BLaER1 (cell line): ENCODE measurements at regions not wholly inside any gene's neighbourhood (a gene's known extent, or its start where the extent isn't known, plus 50 kb on each side); places are given as distances from the start of the nearest gene placed in this dataset.
A peak's percentile ranks its signal among the peaks of the same experiment; 100 is the strongest.
"Not testable (repeated sequence)": the region's sequence is repeated elsewhere in the genome, so short reads cannot be mapped to it uniquely, and the experiment has no call there.

Source experiments
- H3K27ac ChIP-seq: shearing (Covaris generic); formaldehyde crosslinking; 2 replicates; pipeline ENCODE4 v1.8.1; 2022
- H3K27me3 ChIP-seq: shearing (Covaris generic); formaldehyde crosslinking; 2 replicates; pipeline ENCODE4 v1.8.1; 2022
- H3K36me3 ChIP-seq: shearing (Covaris generic); formaldehyde crosslinking; 2 replicates; pipeline ENCODE4 v1.8.1; 2022
- H3K4me1 ChIP-seq: shearing (Covaris generic); formaldehyde crosslinking; 2 replicates; pipeline ENCODE4 v1.8.1; 2022
- H3K4me2 ChIP-seq: shearing (Covaris generic); formaldehyde crosslinking; 2 replicates; pipeline ENCODE4 v1.8.1; 2022
- H3K4me3 ChIP-seq: shearing (Covaris generic); formaldehyde crosslinking; 2 replicates; pipeline ENCODE4 v1.8.1; 2022
- H3K9ac ChIP-seq: shearing (Covaris generic); formaldehyde crosslinking; 2 replicates; pipeline ENCODE4 v1.8.1; 2022
- H3K9me3 ChIP-seq: shearing (Covaris generic); formaldehyde crosslinking; 2 replicates; pipeline ENCODE4 v1.8.1; 2022
- H4K20me1 ChIP-seq: shearing (Covaris generic); formaldehyde crosslinking; 2 replicates; pipeline ENCODE4 v1.8.1; 2022
- Cebpa-rat ChIP-seq: shearing (Covaris generic); IDR thresholded peaks from 2 replicates; pipeline ENCODE4 v1.8.1; 2022

GRCh38 chrX:769796-770195 lies 139.2 kb downstream of the SHOX start:
- TF ChIP-seq Cebpa-rat, result no peak
- H4K20me1 ChIP-seq, result no peaks in the 10 kb centered on the region
- H3K4me3 ChIP-seq, result no peak overlapping the region
- H3K9me3 ChIP-seq, result no peaks in the 10 kb centered on the region
- H3K27ac ChIP-seq, result no peak overlapping the region
- H3K9ac ChIP-seq, result no peak overlapping the region
- no peaks in the 10 kb centered on the region for H3K36me3 ChIP-seq
- H3K27me3 ChIP-seq, result no peaks in the 10 kb centered on the region
- peaks cover 21% of the 10 kb centered on the region for H3K4me1 ChIP-seq
- H3K4me2 ChIP-seq, result peak overlapping the region; percentile 45; the same call in 1 of the 2 replicates

DNA sequence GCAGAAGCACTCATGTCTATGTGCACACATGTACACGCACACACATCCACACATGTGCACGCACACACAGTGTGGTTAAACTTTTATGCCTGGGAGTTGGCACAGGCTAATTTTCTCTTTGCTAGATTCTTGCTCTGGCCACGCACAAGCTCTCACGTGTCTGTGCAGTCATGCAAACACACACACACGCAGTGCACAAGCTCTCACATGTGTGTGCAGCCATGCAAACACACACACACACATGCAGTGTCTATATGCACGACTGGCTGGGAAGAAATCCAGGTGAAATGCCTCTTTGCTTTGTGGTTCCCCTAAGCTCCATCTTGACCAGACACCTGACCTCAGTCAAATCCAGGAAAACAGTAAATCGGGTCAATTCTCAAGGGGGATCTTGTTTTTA lies 138.0 kb downstream of the SHOX start:
- H4K20me1 ChIP-seq, result no peaks in the 10 kb centered on the region
- peaks cover 21% of the 10 kb centered on the region for H3K4me1 ChIP-seq
- no peaks in the 10 kb centered on the region for H3K9me3 ChIP-seq
- no peak overlapping the region for H3K4me3 ChIP-seq
- no peak for TF ChIP-seq Cebpa-rat
- no peaks in the 10 kb centered on the region for H3K36me3 ChIP-seq
- no peak overlapping the region for H3K27ac ChIP-seq
- H3K4me2 ChIP-seq, result peak overlapping the region; percentile 41; the same call in 1 of the 2 replicates
- H3K27me3 ChIP-seq, result no peaks in the 10 kb centered on the region
- H3K9ac ChIP-seq, result no peak overlapping the region

DNA sequence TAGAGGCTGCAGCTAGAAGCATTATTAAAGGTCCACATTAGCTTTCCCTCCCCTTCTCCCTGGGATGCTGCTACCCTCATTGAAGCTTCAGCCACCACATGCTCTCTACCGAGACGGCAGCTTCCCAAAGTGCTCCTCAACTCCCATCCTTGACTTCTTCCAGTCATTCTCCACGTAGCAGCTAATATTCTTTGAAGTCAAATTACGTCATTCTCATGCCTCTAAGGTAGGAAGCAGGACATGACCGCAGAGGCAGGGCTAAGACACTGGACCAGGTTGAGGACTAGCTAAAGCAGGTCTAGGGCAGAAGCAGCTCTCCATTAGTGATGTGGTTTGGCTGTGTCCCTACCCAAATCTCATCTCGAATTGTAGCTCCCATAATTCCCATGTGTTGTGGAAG lies 128.3 kb downstream of the SHOX start:
- peaks cover 17% of the 10 kb centered on the region; the same call in 1 of the 2 replicates for H3K27me3 ChIP-seq
- no peaks in the 10 kb centered on the region for H4K20me1 ChIP-seq
- H3K4me2 ChIP-seq, result no peak overlapping the region
- no peak overlapping the region for H3K9ac ChIP-seq
- H3K9me3 ChIP-seq, result no peaks in the 10 kb centered on the region
- no peak overlapping the region for H3K27ac ChIP-seq
- H3K4me1 ChIP-seq, result no peaks in the 10 kb centered on the region
- H3K4me3 ChIP-seq, result no peak overlapping the region
- H3K36me3 ChIP-seq, result no peaks in the 10 kb centered on the region
- TF ChIP-seq Cebpa-rat, result no peak

- no peaks in the 10 kb centered on the region for H3K27me3 ChIP-seq
- no peaks in the 10 kb centered on the region for H4K20me1 ChIP-seq
- H3K9me3 ChIP-seq, result no peaks in the 10 kb centered on the region; the same call in 1 of the 2 replicates
- no peak overlapping the region for H3K9ac ChIP-seq
- H3K4me1 ChIP-seq, result no peaks in the 10 kb centered on the region
- TF ChIP-seq Cebpa-rat, result no peak
- no peaks in the 10 kb centered on the region for H3K36me3 ChIP-seq
- H3K27ac ChIP-seq, result no peak overlapping the region
- H3K4me3 ChIP-seq, result no peak overlapping the region
- H3K4me2 ChIP-seq, result no peak overlapping the region
These were observed 120.2 kb downstream of the SHOX start for GRCh38 chrX:750812-751211.

GRCh38 chrX:750263-750662 lies 119.7 kb downstream of the SHOX start:
- Histone ChIP-seq H3K27ac (no peak overlapping the region), H3K4me3 (no peak overlapping the region), H3K4me1 (no peaks in the 10 kb centered on the region), H3K9me3 (no peaks in the 10 kb centered on the region; the same call in 1 of the 2 replicates), H3K36me3 (no peaks in the 10 kb centered on the region), H3K9ac (no peak overlapping the region), H3K27me3 (no peaks in the 10 kb centered on the region), H4K20me1 (no peaks in the 10 kb centered on the region), H3K4me2 (no peak overlapping the region)
- TF ChIP-seq Cebpa-rat, result no peak

DNA sequence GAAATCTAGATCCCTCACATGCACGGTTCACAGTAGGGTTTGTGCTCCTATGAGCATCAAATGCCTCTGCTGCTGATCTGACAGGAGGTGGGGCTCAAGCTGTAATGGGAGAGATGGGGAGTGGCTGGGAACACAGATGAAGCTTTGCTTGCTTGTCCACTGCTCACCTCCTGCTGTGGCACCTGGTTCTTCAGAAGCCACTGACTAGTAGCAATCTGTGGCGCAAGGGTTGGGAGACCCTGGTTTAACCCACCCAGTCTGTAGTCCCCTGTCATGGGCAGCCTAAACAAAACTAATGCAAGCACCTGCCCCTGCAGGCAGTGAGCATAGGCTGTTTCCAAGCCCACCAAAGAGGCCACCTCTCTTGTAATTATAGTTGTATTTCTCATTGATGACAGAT lies 116.6 kb downstream of the SHOX start:
- H3K27me3 ChIP-seq, result no peaks in the 10 kb centered on the region
- no peak overlapping the region for H3K27ac ChIP-seq
- no peaks in the 10 kb centered on the region for H3K4me1 ChIP-seq
- H4K20me1 ChIP-seq, result no peaks in the 10 kb centered on the region
- no peaks in the 10 kb centered on the region; the same call in 1 of the 2 replicates for H3K9me3 ChIP-seq
- H3K9ac ChIP-seq, result no peak overlapping the region
- no peak overlapping the region for H3K4me3 ChIP-seq
- H3K36me3 ChIP-seq, result no peaks in the 10 kb centered on the region
- no peak for TF ChIP-seq Cebpa-rat
- H3K4me2 ChIP-seq, result no peak overlapping the region

DNA sequence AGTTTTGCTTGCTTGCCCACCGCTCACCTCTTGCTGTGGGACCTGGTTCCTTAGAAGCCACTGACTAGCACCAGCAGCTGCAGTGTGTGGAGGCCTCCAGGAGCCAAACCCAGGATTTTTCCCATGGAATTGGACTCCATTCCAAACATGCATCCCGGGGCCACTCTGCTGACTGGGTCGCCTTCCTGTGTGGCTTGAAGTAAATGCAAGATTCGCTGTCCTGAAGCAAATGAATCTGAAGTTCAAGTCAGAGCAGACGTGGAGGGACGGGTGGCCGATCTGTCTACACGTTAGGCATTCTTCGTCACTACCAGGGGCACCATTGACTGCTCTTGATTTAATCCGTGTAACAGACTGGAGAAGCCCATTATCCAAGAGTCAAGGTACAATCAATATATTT lies 109.0 kb downstream of the SHOX start:
- Histone ChIP-seq H3K27ac (no peak overlapping the region), H3K4me2 (no peak overlapping the region), H3K9me3 (no peaks in the 10 kb centered on the region), H3K36me3 (no peaks in the 10 kb centered on the region), H3K4me1 (no peaks in the 10 kb centered on the region), H4K20me1 (no peaks in the 10 kb centered on the region), H3K4me3 (no peak overlapping the region), H3K27me3 (no peaks in the 10 kb centered on the region; the same call in 1 of the 2 replicates), H3K9ac (no peak overlapping the region)
- no peak for TF ChIP-seq Cebpa-rat

GRCh38 chrX:737021-737420 lies 106.4 kb downstream of the SHOX start:
- not testable (repeated sequence) for H3K4me2 ChIP-seq, H3K36me3 ChIP-seq, H3K9me3 ChIP-seq, H3K4me3 ChIP-seq, H3K4me1 ChIP-seq, H4K20me1 ChIP-seq, H3K27ac ChIP-seq, H3K27me3 ChIP-seq, H3K9ac ChIP-seq

GRCh38 chrX:734362-734761 lies 103.8 kb downstream of the SHOX start:
- Histone ChIP-seq H4K20me1 (no peaks in the 10 kb centered on the region), H3K27me3 (peaks cover 4% of the 10 kb centered on the region; the same call in 1 of the 2 replicates), H3K4me2 (no peak overlapping the region), H3K36me3 (no peaks in the 10 kb centered on the region), H3K4me3 (no peak overlapping the region), H3K9ac (no peak overlapping the region), H3K9me3 (no peaks in the 10 kb centered on the region), H3K27ac (no peak overlapping the region), H3K4me1 (no peaks in the 10 kb centered on the region)
- TF ChIP-seq Cebpa-rat, result no peak

GRCh38 chrX:733961-734360 lies 103.4 kb downstream of the SHOX start:
- Histone ChIP-seq H3K4me2 (no peak overlapping the region), H3K4me3 (no peak overlapping the region), H3K36me3 (no peaks in the 10 kb centered on the region), H3K27me3 (peaks cover 4% of the 10 kb centered on the region; the same call in 1 of the 2 replicates), H3K4me1 (no peaks in the 10 kb centered on the region), H4K20me1 (no peaks in the 10 kb centered on the region), H3K27ac (no peak overlapping the region), H3K9ac (no peak overlapping the region), H3K9me3 (no peaks in the 10 kb centered on the region)
- no peak for TF ChIP-seq Cebpa-rat
